NCI-H2029 (cell line): ENCODE measurements at regions not wholly inside any gene's neighbourhood (a gene's known extent, or its start where the extent isn't known, plus 50 kb on each side); places are given as distances from the start of the nearest gene placed in this dataset.

Experiments used
- DNase-seq: peaks from one replicate; lab custom pipeline; 2025; lab: John Stamatoyannopoulos, UW

- no peak for DNase-seq
Observed at GRCh38 chr3:31461426-31461825, 71.3 kb upstream of the STT3B start.

- peak; percentile 34 for DNase-seq
Observed at GRCh38 chr3:31462050-31462569, 70.6 kb upstream of the STT3B start.

- no peak for DNase-seq
Observed at GRCh38 chr3:31465999-31466398, 66.7 kb upstream of the STT3B start.

GRCh38 chr3:31466866-31467265 lies 65.9 kb upstream of the STT3B start:
- DNase-seq = no peak

GRCh38 chr3:31468433-31468832 lies 64.3 kb upstream of the STT3B start:
- no peak for DNase-seq

GRCh38 chr3:31469385-31469784 lies 63.3 kb upstream of the STT3B start:
- DNase-seq = no peak

- no peak for DNase-seq
Observed at GRCh38 chr3:31472479-31473390, 60.0 kb upstream of the STT3B start.

GRCh38 chr3:31476209-31476608 lies 56.5 kb upstream of the STT3B start:
- DNase-seq = no peak

- DNase-seq = no peak
Observed at GRCh38 chr3:31479431-31479830, 53.3 kb upstream of the STT3B start.

GRCh38 chr3:31481697-31482096 lies 51.0 kb upstream of the STT3B start:
- no peak for DNase-seq

- no peak for DNase-seq
Observed at GRCh38 chr3:31482493-31483200, 50.1 kb upstream of the STT3B start.
